Kidney tubule cell (primary cell): ENCODE measurements at regions not wholly inside any gene's neighbourhood (a gene's known extent, or its start where the extent isn't known, plus 50 kb on each side); places are given as distances from the start of the nearest gene placed in this dataset.
"Not testable (repeated sequence)": the region's sequence is repeated elsewhere in the genome, so short reads cannot be mapped to it uniquely, and the experiment has no call there.

ENCODE experiments used
- DNase-seq: peaks from one replicate; pipeline ENCODE4 v3.0.0-alpha.2; 2018; ENCODE audit warnings: low spot score

DNA sequence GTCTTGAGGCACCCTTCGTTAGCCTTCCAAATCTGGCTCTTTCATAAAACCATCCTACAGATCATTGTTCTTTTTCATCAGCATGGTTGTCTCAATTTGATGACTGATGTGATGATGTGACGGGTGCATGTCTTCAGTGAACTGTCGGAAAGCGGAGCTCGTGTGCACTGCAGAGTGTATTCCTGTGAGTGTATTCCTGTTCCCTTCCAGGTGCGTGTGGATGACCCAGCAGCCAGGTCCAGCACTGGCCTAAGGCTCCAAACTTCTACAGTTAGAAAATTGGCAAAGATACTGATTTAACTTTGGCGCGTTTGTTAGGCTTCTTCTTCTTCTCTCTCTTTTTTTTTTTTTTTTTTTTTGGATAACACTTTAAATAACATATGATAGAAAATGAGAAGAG lies 314.8 kb upstream of the SPATA31A3 start:
- DNase-seq, result not testable (repeated sequence)

DNA sequence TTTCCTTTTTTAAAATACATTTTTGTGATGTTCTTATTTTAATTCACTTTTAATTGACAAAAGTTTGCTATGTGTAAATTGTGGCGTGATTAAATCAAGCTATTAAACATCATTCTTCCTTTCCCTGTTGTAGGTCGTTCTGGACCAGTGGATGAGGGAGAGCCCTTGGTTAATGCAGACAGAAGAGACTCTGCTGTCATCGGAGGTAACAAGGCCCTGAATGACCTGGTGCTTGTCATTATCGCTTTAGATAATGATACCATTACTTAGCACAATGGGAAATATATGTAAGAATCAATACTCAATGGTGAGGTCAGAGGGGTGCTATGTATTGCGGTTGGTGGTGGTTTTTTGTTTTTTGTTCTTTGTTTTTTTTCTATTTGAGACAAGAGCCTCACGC lies 296.4 kb upstream of the SPATA31A3 start:
- DNase-seq, result not testable (repeated sequence)

DNA sequence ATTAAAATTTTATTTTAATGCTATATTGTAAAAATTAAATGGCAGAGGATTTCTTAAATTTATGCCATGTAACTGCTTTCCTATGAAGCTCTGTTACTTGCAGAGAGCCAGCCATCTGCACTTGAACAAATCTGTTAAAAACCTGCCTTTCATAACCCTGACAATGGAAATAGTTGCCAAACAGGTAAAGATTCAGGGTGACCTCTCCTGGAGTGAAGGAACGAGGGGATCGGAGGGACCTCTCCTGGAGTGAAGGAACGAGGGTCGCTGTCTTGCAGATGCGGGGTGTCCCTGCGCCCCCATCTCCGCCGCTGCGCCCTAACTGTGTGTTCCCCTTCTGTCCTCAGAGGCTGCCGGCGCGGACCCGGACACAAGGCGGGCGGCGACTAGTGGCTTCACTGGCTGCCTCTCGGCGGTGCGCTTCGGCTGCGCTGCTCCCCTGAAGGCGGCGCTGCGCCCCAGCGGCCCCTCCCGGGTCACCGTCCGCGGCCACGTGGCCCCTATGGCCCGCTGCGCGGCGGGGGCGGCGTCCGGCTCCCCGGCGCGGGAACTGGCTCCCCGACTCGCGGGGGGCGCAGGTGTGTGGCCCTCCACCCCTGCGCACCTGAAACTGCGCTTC lies 295.9 kb upstream of the SPATA31A3 start:
- not testable (repeated sequence) for DNase-seq

DNA sequence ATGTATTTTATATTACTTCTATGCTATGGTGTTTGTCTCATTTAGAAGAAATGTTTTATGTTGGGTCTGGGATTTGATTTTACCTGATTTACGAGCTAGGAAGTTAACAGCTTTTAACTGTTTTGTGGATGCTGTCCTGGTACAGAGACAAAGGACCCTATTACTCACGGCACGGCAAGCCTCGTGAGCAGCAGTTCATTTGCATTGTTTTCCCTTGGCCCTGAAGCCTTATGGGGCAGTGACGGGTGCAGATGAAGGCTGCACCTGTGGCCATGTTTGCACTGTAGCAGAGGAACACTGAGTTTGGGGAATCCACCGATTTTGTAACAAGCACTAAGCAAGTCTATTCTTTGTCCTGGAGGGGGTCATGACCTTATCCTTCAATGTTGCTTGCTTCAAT lies 291.9 kb upstream of the SPATA31A3 start:
- not testable (repeated sequence) for DNase-seq

DNA sequence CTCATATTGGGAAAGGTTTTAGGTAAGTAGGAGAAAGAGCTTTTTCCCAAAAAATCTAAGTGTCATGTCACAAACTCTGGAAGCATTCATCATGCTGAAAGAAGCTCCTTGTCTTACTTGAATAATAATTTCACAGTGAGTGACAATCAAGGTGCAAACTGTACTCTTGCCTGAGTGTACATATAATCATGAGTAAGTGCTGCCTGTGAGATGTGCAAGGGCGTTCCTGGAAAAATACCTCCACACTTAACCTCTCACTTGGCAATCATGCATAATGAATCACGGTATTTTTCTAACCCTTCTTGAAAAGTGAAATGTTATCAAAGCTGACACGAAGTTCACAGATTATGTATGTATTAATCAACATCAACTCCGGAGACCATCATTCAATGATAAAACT lies 289.2 kb upstream of the SPATA31A3 start:
- not testable (repeated sequence) for DNase-seq

DNA sequence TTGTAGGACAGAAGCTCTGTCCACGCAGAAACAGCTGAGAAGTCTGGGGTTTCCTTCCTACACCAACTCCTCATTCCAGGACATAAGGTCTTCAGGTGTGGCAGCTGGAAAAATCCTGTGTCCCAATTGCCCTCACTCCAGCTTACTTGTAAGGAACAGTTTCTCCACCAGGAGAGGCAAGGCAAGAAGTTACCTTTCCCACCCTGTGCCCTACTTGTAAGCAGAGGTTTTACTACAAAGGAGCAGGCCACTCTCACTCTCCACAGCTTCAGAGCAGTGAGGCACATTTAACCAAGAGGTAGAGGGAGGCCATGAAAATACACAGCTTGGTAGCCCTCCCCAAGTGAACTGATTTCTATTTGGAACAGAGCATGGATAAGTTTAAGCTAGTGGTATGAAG lies 277.3 kb upstream of the SPATA31A3 start:
- DNase-seq, result not testable (repeated sequence)

DNA sequence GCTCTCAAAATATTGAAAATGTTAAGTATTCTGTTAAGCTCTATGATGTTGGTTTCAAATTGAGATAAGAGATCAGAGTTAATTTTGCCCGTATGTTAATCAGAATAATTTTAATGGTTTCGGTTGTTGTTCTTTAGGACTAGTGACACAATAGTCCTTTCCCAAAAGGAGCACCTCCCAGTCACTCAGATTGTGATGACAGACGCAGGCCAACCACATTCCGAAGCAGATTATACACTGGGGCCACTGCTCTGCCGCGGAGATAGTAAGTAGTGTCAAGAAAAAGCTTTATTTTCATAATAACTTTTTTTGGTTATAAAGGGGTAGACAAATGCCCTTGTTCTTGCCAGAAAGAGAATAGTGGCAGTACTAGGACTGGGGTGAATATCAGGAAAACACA lies 265.5 kb upstream of the SPATA31A3 start:
- DNase-seq, result not testable (repeated sequence)

DNA sequence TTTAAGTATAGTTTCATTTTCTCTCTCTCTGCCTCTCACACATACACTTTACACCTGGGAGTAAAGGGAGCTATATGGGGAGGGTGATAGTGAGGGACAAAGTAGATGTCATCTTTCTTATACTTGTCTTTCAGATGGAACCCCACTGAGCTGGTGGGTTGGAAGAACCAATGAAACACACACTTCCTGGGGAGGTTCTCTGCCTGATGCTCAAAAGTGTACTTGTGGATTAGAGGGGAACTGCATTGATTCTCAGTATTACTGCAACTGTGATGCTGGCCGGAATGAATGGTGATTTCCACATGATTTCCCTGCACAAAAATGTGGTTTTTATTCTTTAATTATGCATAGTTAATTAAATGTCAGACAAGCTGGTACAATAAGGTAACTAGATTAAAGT lies 256.6 kb upstream of the SPATA31A3 start:
- DNase-seq, result not testable (repeated sequence)

DNA sequence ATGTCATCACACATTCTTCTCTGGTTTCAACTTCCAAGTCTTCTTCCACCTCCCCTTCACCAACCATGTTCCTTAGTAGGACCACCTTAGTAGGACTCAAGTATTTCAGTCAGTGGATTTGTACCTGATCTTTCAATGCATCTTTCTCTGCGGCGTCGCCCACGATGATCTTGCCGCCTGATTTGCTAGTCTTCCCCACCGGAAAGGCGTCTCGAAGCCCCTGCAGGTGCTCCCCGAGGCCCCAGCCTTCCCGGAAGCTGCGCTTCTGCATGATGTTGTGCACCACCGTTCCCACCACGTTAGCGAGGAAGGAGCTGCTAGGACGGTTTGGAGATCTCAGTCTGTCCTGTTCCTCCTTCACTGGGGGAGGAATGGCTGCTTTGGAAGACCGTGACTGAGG lies 219.7 kb upstream of the SPATA31A3 start:
- not testable (repeated sequence) for DNase-seq

DNA sequence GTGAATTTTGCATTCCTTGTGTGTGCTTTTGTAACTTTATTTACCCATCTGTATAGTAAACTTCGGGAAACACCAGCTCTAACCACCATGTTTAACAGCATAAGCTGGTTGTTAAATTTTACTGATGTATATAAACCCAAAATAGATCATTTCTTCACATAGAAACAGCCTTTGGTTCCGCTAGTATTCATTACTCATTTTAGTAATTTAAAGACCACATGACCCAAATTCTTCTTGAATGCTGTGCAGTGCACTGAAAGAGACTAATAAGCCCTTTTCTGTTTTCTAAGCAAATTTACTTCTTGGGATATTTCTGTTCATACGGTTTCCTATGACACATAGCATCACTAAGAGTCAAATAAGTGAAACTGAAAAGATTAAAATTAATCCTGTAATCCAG lies 218.5 kb upstream of the SPATA31A3 start:
- DNase-seq, result not testable (repeated sequence)

DNA sequence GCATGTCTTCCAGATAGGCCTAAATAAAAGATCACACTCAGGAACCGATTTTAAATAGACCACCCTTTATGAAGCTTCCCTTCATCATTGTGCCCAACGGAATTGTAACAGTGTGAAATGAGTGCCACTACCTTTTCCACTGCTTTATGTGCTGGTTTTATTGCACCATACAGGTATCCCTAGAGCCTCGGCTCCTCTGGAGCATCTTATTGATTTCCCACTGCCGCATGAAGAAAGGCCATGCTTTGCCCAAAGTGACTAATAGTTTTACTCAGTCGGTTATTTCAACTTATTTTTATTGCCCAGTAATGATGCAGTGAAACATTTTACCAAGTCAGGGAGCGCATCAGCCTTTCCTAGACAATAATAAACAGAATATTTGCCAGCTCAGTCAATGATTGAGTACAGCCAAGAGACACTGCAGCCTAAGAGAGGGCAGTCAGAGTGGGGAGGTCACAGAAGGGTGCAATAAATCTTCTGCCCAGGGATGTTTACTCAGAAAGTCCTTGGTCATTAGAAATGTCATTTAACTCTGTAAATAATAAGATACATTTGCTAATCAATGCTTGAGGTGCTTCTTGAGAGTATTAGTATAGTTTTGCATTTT lies 216.6 kb upstream of the SPATA31A3 start:
- not testable (repeated sequence) for DNase-seq

DNA sequence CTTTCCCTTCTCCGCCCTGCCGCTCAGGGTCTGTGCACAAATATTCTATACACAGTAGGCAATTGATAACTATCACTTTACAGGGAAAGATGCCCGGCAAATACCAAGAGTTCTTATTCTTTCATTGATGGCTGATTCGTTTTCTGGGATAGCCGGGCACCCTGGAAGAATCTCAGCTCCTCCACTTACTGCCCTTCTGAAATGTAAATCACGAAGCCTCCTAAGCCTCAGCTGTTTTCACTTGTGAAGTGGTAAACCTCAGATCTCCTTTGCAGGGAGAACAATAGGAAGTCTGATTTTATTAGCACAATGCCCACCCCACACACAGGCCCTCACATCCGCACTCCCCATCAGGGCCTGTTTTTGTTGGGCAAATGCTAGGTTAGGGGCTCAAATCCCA lies 203.8 kb upstream of the SPATA31A3 start:
- DNase-seq, result not testable (repeated sequence)

DNA sequence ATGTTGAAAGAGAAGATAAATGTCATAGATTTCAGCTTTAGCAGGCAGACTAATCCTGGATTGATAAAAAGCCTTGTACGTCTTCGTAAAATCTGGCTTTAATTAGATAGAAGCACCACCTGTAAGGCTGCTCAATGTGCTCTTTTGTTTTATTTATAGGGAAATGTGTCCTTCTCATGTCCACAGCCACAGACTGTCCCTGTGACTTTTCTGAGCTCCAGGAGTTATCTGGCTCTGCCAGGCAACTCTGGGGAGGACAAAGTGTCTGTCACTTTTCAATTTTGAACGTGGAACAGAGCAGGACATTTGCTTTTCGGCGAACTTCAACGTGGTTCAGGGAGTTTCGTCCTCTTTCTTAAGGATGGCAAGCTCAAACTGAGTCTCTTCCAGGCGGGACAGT lies 203.0 kb upstream of the SPATA31A3 start:
- DNase-seq, result not testable (repeated sequence)

DNA sequence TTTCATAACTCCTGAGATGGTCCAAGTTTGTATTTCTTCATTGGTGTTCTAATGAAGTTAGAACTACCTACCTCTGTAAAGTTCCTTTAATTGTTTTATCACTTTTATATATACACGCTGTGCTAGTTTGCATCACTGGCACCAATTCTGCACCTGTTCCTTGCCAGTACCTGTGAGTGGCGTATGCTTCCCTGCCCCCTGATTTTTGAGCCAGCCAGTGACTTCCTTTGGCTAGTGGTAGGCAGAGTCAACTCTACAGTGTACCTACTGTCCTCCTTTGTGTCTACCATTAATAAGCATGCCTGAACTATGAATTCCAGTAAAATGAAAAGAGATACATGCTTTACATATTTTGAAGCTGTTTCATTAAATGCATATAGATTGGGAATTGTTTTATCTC lies 186.8 kb upstream of the SPATA31A3 start:
- DNase-seq, result not testable (repeated sequence)

DNA sequence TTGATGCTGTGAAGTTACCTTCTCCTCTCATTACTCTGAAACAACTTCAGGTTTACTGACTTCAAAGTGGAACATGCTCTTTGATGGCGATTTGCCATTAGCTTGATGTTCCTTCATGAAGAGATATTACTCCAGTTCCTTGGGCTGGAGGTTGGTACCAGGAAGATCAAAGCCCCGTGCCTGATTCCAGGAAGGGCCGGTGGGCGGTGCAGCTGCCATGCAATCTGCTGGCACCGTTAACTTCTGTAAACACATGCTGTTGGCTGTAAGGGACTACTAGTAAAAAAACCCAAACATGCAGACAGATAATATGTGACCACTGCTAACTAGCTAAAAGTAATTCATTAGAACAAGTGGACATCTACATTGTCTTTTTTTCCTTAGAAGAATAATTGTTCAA lies 182.8 kb upstream of the SPATA31A3 start:
- DNase-seq, result not testable (repeated sequence)

DNA sequence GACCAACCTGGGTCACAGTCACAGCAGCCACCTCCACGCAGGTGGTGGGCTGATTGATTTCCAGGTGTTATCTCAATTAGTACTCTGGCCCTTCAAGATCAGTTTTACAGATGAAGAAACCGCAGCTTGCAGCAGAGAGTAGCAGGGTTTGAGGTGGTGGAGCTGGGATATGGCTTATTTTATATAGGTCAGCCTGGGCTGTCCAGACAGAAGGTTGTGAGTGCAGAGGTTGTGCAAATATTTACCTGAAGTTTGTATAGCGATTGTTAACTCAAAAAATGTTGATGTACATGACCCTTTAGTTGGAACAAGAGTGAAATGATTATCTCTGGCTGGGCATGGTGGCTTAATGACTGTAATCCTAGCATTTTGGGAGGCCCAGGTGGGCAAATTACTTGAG lies 179.4 kb upstream of the SPATA31A3 start:
- not testable (repeated sequence) for DNase-seq

DNA sequence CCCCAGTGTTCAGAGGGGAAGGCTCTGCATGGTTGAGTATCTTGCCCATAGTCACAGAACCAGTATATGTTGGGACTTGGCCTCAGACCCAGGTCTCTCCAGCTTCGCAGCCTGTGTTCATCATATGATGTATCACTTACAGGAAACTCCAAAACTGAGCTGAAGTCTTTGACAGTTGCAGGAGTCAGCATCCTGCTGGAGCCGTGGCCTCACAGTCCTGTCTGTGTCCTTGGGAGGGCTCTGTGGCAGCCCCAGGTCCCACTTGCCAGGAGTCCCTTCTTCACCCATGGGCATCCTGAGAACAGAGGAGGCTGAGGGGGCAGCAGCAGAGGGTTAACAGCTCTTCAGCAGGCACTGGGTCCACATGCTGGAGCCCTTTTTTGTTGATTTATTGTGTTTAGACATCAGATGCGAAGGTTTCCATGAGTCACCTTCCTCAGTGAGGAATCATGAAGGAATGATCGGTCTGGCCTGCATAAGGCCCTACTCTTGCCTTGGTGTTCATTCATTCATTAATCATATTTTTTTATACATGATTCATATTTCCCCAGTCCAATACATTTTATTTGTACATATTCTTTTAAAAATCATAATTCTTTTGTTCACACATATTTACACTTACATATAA lies 176.3 kb upstream of the SPATA31A3 start:
- not testable (repeated sequence) for DNase-seq

DNA sequence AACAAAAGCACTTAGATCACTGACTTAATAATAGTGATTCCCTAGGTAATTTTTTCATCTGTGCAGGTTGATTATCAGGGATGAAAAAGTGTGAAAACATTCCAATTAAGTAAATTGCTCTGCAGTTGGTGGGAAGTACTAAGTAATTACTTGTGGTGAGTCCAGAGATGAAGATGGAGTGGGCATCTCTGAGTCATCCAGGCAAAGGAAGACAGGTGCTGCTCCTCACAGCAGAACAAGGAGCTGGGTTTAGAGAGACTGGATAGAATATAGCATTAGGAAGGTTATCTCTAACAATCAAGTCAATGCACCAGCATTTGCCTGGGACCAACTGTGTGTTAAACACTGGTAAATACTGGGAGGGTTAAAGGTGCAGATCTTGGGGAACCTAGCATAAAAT lies 174.0 kb upstream of the SPATA31A3 start:
- DNase-seq, result not testable (repeated sequence)

DNA sequence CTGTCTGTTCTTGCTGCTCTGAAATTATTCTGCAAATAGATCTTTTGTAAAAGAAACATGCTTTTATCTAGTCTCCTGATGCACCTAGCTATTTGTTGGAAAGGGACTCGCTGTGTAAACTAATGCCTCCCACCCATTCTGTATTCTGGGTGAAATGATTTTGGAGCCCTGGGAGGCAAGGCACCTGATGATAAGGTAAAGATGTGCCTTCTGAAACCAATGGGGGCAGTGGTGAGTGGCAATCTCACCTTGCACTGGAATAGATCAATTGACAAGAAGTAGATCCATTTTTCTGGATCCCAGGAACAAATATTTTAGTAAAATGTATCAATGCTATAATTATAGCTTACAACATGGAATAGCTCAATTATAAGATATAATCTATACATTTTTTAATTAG lies 170.5 kb upstream of the SPATA31A3 start:
- DNase-seq, result not testable (repeated sequence)

DNA sequence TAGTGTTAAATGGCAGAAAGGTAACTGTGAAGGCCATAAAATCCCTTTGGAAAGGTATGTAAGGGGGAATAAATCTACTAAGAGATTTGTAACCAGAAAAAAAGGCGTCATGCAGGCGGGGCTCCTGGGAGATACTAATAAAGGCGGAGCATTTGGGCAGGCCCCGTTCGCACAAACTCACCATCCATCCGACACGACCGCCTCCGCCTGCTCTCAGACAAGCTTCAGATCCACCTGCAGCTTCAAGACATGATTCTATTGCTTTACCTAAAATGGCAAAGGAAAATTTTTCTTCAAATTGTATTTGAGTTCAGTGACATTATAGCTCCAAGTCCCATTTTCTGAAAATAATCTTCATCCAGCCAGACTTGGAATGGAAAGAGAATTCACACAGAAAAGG lies 162.9 kb upstream of the SPATA31A3 start:
- not testable (repeated sequence) for DNase-seq

DNA sequence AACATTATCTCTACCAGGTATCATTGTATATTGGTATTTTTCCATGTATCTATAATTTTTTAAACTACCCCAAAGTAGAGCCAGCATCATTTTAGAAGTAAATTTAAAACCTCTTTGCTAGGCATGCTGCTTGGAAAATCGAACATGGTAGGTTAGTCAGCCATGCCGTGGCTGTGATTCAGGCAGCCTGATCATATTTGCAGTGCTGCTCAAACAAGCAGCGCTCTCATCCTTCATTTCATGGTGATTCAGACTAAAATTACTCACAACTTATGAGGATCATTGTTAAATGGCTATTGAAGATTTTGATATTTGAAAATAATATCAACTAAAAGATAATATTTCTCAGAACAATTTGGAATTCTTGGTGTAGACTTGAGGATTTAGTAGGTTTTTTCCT lies 161.2 kb upstream of the SPATA31A3 start:
- not testable (repeated sequence) for DNase-seq

DNA sequence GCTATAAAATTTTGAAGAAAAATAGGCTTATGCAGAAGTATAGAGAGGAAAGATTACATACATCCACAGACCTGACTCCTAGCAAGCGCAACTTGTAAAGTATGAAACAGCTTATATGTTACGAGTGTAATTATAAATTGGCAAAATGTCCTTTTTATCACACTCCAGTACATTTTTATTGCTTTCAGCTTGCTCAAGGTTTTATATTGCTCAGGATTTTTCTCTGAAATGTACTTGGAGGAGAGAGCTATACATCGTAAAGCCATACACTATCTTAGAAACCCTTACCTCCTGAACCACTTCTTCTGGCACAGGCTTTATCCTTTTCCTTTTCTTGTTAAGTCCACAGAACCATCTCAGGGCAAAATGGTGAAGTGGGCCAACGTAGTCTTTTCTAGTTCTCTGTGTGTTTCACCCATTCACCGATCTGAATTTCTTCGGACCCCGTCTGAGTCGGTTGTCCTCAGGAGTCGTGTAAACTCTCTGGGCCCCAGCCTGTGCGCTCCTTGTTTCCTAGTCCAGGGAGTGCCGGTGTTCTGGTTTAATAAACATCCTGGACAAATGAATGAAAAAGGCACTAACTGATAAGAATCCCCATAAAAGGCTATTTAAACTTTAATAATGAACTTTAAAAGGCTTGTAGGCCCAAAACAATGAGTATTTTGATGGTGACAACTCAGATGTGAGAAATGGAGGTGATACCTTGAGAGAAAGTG lies 150.2 kb upstream of the SPATA31A3 start:
- not testable (repeated sequence) for DNase-seq

DNA sequence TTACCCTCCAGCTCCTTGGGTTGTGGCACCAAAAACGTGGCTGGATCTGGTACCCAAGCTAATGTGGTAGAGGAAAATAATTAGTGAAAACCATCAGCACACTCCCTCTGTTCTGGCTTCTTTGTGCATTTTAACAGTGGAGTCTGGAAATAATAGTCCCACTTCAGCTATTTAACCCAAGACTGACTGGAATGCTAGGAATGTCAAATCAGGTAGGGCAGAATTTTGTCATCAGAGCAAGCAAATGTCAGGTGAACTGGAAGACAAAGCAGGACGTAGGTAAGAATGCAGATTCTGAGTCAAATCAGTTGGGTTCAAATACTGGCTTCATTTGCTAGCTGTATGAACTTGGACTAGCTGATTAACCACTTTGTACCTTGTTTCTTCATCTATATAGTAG lies 144.0 kb upstream of the SPATA31A3 start:
- not testable (repeated sequence) for DNase-seq
